Stimulated activated CD4-positive, alpha-beta T cell treated with anti-CD3 and anti-CD28 coated beads, Interleukin-15, amount 100 ng/mL, for 24 hours (primary cell): ENCODE measurements at regions not wholly inside any gene's neighbourhood (a gene's known extent, or its start where the extent isn't known, plus 50 kb on each side); places are given as distances from the start of the nearest gene placed in this dataset.
"Not testable (repeated sequence)": the region's sequence is repeated elsewhere in the genome, so short reads cannot be mapped to it uniquely, and the experiment has no call there.

Experiments used
- DNase-seq: peaks from one replicate; pipeline ENCODE4 v3.0.0-alpha.2; 2020

- no peak for DNase-seq
Observed at GRCh38 chr1:82073071-82073470, 272.3 kb downstream of the ADGRL2 start.

GRCh38 chr1:82065916-82066315 is 265.2 kb downstream of the ADGRL2 start:
- DNase-seq, result no peak

DNA sequence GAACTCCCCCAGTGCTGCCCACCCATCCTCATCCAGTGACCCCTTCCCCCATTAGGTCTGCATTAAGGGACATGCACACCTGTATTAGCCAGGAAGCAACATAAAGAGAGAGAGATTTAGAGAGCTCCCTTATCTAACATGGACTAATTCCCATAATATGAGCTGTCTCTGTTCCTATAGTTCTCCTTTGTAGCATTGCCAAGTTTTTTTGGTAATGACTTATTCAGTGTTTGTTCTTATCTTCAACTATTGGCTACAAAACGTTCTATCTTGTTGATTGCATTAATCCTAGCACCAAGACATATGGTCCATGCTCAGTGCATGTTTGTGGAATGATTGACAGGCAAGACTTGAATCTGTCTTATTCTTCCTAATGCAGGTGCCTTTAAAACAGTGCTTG is 264.0 kb downstream of the ADGRL2 start:
- DNase-seq, result no peak

GRCh38 chr1:82062206-82062605 is 261.5 kb downstream of the ADGRL2 start:
- no peak for DNase-seq

GRCh38 chr1:82059959-82060358 is 259.2 kb downstream of the ADGRL2 start:
- no peak for DNase-seq

DNA sequence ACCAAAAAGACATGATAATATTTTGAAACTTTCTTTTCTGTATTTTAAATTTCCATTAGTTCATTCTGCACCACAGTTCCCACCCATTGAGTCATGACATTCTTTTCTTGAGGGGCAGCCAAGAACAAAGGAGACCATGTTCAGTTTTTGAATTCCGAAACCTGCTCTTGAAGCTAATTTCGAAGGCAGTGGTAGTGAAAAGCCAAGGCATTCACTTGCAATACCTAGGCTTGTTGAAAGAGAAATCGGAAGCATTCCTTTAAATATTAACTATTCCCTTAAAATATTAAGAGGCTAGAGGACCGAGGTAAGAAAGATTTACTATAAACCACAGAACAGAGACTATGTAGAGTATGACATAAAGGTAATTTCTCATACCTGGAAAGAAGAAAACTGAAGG is 256.3 kb downstream of the ADGRL2 start:
- DNase-seq, result no peak

- not testable (repeated sequence) for DNase-seq
Observed at GRCh38 chr1:82055375-82055774, 254.6 kb downstream of the ADGRL2 start.

GRCh38 chr1:82052563-82052962 is 251.8 kb downstream of the ADGRL2 start:
- no peak for DNase-seq

GRCh38 chr1:82048596-82048995 is 247.9 kb downstream of the ADGRL2 start:
- DNase-seq, result no peak

- DNase-seq, result no peak
Observed at GRCh38 chr1:82045221-82045620, 244.5 kb downstream of the ADGRL2 start.

GRCh38 chr1:82044536-82044935 is 243.8 kb downstream of the ADGRL2 start:
- no peak for DNase-seq

DNA sequence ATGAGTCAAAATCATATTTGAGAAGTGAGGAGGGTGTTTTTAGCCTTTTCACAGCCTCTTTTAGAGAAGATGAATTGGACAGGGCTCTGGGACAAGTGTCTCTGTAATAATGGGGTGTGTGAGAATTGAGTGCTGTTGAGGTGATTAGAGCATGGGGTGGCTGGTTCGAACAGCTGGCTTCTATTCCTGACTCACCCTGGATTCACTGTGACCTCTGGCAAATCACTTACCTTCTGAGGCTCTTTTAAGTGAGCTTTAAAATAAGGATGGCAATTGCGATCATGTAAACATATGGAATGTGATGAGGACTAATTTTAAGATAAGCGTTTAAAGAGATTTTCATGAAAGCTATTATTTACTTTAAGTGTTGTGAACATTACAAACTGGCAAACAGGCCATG is 243.4 kb downstream of the ADGRL2 start:
- DNase-seq, result no peak

DNA sequence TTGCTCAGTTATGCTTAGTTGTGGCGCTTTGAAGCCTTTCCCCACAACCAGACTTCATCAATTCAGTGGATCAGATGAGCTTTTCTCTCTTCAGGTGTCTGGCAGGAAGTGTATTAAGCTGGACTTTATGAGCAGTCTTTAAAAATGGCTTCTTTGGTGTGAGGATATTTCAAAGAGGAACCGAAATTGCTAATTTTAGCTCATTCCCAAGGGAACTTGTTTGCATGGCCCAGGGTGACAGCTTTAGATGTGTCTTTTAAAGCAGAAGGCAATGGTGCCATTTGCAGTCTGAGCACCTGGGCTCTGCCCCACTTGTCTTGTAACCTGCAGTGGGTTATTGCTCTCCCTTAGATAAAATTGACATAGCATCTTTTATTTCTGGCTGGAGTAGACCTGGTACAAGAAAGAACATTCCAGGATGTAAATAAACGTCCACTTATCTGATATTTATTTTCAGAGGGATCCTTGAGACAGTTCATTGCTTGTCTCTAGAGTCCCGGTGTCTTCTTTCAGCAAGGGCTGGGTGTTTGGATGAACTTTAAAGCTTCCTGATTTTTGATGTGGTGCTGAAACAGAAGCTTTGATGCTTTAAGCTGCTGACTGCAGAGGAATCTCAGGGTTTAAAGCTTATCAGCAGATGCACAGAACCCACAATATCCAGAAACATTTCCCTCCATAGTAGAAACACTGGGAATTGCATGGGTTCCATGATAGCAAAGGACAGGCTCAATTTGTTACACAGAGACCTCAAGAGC is 241.7 kb downstream of the ADGRL2 start:
- no peak for DNase-seq
